Panc1 (cell line): ENCODE measurements at regions not wholly inside any gene's neighbourhood (a gene's known extent, or its start where the extent isn't known, plus 50 kb on each side); places are given as distances from the start of the nearest gene placed in this dataset.

Source experiments
- ATAC-seq: fragments of 200-7000 bp; cut with Tn5 transposase; 2 replicates; pipeline ENCODE4 v1.9.1; 2020; ENCODE audit warnings: mild to moderate bottlenecking, moderate library complexity
- BruUV-seq: library from RNA; stranded (reverse); fragments of 400-500 nt; replicated peaks from 2 replicates; lab custom pipeline; 2021; lab: Mats Ljungman, UMichigan
- CTCF ChIA-PET: fragments of 300-600 bp; sonication (Branson Sonifier 250); formaldehyde crosslinking; loops from one replicate; lab custom pipeline; 2022; ENCODE audit warnings: antibody characterized with exemption; lab: Charles Lee
- POLR2A ChIA-PET: fragments of 300-600 bp; sonication (Branson Sonifier 250); formaldehyde crosslinking; loops from one replicate; lab custom pipeline; 2022; ENCODE audit warnings: antibody characterized with exemption; lab: Charles Lee
- DNase-seq: peaks from one replicate; pipeline ENCODE4 v3.0.0-alpha.2; 2010; ENCODE audit warnings: low read depth, low spot score
- H3K27ac ChIP-seq: 2 replicates; pipeline ENCODE4 v1.5.1; 2011; ENCODE audit warnings: mild to moderate bottlenecking, low read length, inconsistent platforms
- H3K27me3 ChIP-seq: fragments of 200-500 bp; sonication (Bioruptor generic); 2 replicates; pipeline ENCODE4 v1.6.0; 2014; ENCODE audit warnings: low read length, inconsistent platforms; ENCODE audit not compliant: control insufficient read depth, insufficient read depth
- H3K36me3 ChIP-seq: fragments of 200-500 bp; sonication (Bioruptor generic); 2 replicates; pipeline ENCODE4 v1.5.1; 2014; ENCODE audit warnings: inconsistent platforms, mild to moderate bottlenecking, low read length, moderate library complexity; ENCODE audit not compliant: control insufficient read depth, insufficient read depth
- H3K4me1 ChIP-seq: 2 replicates; pipeline ENCODE4 v1.5.1; 2011; ENCODE audit warnings: inconsistent platforms, mild to moderate bottlenecking, low read length, moderate library complexity; ENCODE audit not compliant: control insufficient read depth, insufficient read depth
- H3K4me3 ChIP-seq, 2 experiments: 2 replicates each; pipeline ENCODE4 v1.5.1; 2011 to 2012; ENCODE audit warnings: low read depth in 2 of 2, low read length in 2 of 2, mild to moderate bottlenecking in 2 of 2, inconsistent platforms in 1 of 2, moderate library complexity in 1 of 2
- H3K9me3 ChIP-seq: fragments of 200-500 bp; sonication (Bioruptor generic); 2 replicates; pipeline ENCODE4 v1.5.1; 2014; ENCODE audit warnings: low read depth, mild to moderate bottlenecking, inconsistent platforms, low read length, moderate library complexity; ENCODE audit not compliant: control insufficient read depth, insufficient read depth
- CTCF ChIP-seq: fragments of 450-650 bp; IDR thresholded peaks from 2 replicates; pipeline ENCODE4 v1.5.1; 2017; ENCODE audit warnings: mild to moderate bottlenecking
- POLR2AphosphoS5 ChIP-seq: IDR thresholded peaks from 2 replicates; pipeline ENCODE4 v1.6.1; 2012; ENCODE audit warnings: mild to moderate bottlenecking, low read depth, low read length, moderate library complexity
- REST ChIP-seq, 2 experiments: IDR thresholded peaks; 2 replicates each; pipeline ENCODE4 v1.6.1; 2011 to 2012; ENCODE audit warnings: low read depth in 2 of 2, control low read depth in 1 of 2, low read length in 1 of 2, mild to moderate bottlenecking in 1 of 2, moderate library complexity in 1 of 2; ENCODE audit not compliant: insufficient read depth in 1 of 2
- SIN3A ChIP-seq: IDR thresholded peaks from 2 replicates; pipeline ENCODE4 v1.6.1; 2012; ENCODE audit warnings: low read depth, mild to moderate bottlenecking, low read length, moderate library complexity, borderline replicate concordance; ENCODE audit not compliant: insufficient read depth
- TCF7L2 ChIP-seq: IDR thresholded peaks from 2 replicates; pipeline ENCODE4 v1.6.1; 2011; ENCODE audit warnings: mild to moderate bottlenecking, low read depth, low read length, inconsistent platforms
- in situ Hi-C: cut with HindIII; loops from 2 replicates; pipeline ENCODE4 v1.10.0; 2016; ENCODE audit warnings: low sequenced_read_pairs, low pct_unique_long_range_greater_than_20kb
- intact Hi-C: fragments of 100-400 bp; cut with micrococcal nuclease; formaldehyde crosslinking; loops from one replicate; pipeline ENCODE4 v1.10.0; 2022; ENCODE audit not compliant: unreplicated experiment

- BruUV-seq = no TSS peak
- POLR2A ChIA-PET = no interaction called here
- DNase-seq (no peak), ATAC-seq (no peak)
- in situ Hi-C loops (no loop called here), intact Hi-C loops (no loop called here)
- TF ChIP-seq SIN3A (no peak), TCF7L2 (no peak), REST (IDR thresholded peaks at IDR 0.05; ENCODE audit: insufficient read depth in 1 of 2, low read depth in 2 of 2, low read length in 1 of 2) (no peak), POLR2AphosphoS5 (no peak), CTCF (no peak)
- no peaks in the 10 kb centered on the region for H3K4me1 ChIP-seq
- H3K27ac ChIP-seq = no peak overlapping the region
- H3K36me3 ChIP-seq = no peaks in the 10 kb centered on the region
- H3K4me3 ChIP-seq = no peak overlapping the region
- H3K27me3 ChIP-seq = no peaks in the 10 kb centered on the region
- CTCF ChIA-PET = no interaction called here
- no peaks in the 10 kb centered on the region for H3K9me3 ChIP-seq
These were observed 480.7 kb downstream of the MRPL39 start for GRCh38 chr21:25126564-25126963.

- Histone ChIP-seq H3K4me3 (no peak overlapping the region), H3K36me3 (no peaks in the 10 kb centered on the region), H3K27me3 (no peaks in the 10 kb centered on the region), H3K27ac (no peak overlapping the region), H3K4me1 (no peaks in the 10 kb centered on the region), H3K9me3 (no peaks in the 10 kb centered on the region)
- TF ChIP-seq REST (IDR thresholded peaks at IDR 0.05; ENCODE audit: insufficient read depth in 1 of 2, low read depth in 2 of 2, low read length in 1 of 2) (no peak), CTCF (no peak), TCF7L2 (no peak), SIN3A (no peak), POLR2AphosphoS5 (no peak)
- ChIA-PET POLR2A (no interaction called here), CTCF (no interaction called here)
- no peak for DNase-seq
- in situ Hi-C loops (no loop called here), intact Hi-C loops (no loop called here)
- ATAC-seq = no peak
- no TSS peak for BruUV-seq
These were observed 488.6 kb downstream of the MRPL39 start for GRCh38 chr21:25118648-25119047.
